Activated naive CD8-positive, alpha-beta T cell treated with anti-CD3 and anti-CD28 coated beads, Interleukin-2, amount 50 U/mL, for 16 hours (primary cell): ENCODE measurements at regions not wholly inside any gene's neighbourhood (a gene's known extent, or its start where the extent isn't known, plus 50 kb on each side); places are given as distances from the start of the nearest gene placed in this dataset.
"Not testable (repeated sequence)": the region's sequence is repeated elsewhere in the genome, so short reads cannot be mapped to it uniquely, and the experiment has no call there.

Experiments
- DNase-seq: peaks from one replicate; pipeline ENCODE4 v3.0.0-alpha.2; 2020; ENCODE audit warnings: low read depth, low spot score

DNA sequence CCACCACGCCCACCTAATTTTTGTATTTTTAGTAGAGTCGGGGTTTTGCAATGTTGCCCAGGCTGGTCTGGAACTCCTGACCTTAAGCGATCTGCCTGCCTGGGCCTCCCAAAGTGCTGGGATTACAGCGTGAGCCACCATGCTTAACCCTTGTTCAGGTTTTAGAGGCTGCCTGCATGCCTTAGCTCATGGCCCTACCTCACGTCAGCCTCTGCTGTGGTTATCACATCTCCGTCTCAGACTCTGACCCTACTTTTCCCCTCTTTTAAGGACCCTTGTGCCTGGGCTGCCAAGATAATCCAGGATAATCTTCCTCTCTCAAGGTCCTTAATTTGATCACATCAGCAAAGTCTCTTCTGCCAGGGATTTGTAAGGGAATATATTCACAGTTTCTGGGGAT, 98.2 kb upstream of the PMAIP1 start:
- no peak for DNase-seq

DNA sequence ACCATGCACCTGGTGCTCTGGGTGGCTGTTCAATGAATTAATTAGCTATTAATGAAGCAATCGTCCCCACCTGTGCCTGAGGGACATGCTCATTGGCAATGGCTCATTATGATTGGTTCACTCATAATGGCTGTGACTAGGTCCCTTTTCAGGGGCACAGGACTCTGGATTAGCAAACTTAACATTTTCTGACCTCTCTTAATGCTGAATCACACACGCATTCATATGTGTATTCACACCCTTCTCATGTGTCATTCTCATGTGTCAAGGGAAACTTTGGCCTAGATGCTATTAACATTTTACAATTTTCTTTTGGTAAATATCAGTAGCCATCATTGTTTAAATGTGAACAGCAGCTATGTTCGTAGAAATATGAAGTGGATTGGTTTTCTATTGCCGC, 98.9 kb upstream of the PMAIP1 start:
- DNase-seq, result no peak

DNA sequence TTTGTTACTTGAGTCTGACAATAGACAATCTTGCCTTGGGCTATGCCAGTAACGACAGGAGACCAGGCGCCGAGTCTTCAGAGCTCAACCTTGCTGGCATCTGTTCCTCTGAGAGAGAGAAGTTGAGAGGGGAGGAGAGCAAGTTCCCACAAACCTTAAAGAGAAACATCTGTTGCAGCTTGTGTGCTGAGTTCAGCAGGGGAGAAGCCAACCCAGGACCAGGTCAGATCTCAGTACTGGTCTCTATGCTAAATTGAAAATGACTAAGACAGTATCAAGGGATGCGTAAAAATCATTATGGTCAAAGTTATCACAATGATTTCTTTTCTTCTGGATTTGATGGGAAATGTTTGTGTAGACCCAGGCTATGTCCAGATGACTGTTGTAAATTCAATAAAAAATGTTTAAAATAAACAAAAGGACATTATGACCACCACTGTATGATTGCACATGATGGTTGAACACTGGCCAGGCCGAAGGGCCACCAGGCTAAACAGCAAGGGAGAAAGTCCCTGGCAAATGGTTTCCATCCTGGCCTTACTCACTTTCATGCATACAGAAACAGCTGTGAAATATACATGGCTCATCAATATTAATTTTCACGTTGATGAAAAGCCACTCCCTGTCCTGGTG, 100.3 kb upstream of the PMAIP1 start:
- DNase-seq, result no peak

DNA sequence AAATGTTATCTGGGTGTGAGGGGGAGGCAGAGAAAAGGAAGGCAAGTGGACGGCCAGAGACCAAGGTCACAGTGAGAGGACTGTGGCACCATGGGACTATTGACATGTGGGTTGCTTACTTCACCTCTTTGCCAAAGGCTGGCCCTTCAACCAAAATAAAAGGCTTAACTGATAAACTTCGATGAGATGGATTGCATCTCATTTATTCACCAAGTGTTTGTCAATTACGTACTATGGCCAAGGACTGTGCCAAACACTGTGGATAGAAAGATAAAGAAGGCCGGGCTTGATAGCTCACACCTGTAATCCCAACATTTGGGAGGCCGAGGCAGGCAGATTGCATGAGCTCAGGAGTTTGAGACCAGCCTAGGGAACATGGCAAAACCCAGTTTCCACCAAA, 98.7 kb upstream of the CCBE1 start:
- no peak for DNase-seq

DNA sequence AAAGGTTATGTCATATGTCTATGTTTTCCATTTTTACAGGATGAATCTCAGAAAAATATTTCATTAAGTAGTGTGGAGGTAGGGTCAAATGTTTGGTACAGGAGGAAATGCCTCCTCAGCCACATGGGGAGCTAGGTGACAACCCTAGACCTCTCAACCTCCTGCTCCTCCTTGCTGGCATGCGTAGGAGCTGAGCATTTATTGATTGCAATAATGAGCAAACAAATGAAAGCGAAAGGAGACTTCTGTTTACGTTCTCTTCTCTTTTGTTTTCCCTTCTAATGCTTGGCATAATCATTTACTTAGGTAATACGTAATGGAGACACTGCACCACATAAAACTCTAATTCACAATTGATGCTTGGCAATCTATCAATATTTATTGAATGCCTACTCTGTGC, 95.1 kb upstream of the CCBE1 start:
- DNase-seq, result no peak

DNA sequence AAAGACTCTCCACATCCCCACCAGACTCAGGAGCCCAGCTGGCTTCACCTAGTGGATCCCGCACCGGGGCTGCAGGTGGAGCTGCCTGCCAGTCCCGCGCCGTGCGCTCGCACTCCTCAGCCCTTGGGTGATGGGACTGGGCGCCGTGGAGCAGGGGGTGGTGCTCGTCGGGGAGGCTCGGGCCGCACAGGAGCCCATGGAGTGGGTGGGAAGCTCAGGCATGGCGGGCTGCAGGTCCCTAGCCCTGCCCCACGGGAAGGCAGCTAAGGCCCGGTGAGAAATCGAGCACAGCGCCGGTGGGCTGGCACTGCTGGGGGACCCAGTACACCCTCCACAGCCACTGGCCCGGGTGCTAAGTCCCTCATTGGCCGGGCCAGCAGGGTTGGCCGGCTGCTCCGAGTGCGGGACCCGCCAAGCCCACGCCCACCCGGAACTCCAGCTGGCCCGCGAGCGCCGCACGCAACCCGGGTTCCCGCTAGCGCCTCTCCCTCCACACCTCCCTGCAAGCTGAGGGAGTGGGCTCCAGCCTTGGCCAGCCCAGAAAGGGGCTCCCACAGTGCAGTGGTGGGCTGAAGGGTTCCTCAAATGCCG, 93.2 kb upstream of the CCBE1 start:
- DNase-seq, result not testable (repeated sequence)

DNA sequence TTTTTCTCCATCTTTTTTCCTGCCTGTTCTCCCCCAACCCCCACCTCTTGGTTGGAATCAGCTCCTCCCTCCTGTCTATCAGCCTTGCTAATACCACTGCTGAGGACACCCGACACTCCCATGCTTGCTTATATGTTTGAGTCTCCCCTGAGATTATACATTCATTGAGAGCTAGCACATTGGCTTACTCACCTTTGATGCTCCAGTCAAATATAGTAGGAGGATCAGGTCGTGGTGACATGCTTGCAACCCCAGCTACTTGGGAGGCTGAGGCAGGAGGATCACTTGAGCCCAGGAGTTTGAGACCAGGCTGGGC, 91.5 kb upstream of the CCBE1 start:
- no peak for DNase-seq

DNA sequence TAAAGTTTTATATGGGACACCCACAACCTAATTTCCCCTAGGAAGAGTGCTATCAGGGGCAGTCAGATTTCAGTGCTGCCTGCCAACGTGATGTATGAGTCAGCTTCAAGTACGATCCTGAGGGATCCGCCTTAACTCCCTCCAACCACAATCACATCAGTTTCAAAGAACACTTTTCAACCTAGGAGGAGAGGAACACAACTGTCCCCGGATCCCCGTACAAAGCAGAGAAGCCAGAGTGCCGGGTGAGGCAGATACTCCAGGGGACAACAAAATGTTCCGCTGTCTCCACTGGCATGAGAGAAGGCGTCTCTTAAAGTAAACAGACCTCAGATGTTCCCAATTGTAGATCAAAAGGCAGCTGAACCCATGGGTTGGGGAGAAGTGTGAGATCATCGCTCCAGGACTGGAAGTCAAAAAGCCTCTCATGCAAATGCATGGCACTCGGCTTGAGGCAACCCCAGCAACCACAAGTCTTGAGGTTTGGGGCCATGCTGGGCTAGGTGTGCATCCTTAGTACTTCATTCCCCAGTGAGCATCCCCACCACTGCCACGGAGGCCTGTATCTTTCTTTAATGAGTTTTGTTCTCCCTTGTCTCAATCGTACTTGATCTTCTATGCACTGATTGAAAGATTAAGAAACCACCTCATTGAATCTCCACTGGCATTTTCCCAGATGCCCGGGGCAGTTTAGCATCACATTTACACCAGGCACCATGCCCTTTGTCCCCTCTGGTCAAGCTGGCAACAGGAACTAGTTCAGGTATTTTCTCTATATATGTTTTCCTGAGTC, 91.0 kb upstream of the CCBE1 start:
- DNase-seq, result no peak

DNA sequence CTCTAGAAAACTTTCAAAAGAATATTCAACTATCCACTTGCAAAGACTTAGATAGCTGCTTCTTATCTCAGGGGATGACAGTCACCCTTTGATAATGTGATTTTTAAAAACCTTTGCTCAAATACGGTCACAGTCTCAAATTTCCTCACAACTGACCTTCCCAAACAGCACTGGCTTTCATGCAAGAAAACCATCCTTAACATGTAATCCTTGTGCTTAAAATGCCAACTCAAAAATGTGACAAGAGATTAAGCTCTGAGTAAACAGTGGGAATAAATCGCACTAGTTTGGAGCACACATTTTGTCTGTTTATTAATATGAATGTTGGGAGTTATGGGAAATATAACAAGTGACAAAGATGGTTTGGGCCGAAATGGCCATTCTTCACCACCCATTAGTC, 87.5 kb upstream of the CCBE1 start:
- DNase-seq, result no peak

DNA sequence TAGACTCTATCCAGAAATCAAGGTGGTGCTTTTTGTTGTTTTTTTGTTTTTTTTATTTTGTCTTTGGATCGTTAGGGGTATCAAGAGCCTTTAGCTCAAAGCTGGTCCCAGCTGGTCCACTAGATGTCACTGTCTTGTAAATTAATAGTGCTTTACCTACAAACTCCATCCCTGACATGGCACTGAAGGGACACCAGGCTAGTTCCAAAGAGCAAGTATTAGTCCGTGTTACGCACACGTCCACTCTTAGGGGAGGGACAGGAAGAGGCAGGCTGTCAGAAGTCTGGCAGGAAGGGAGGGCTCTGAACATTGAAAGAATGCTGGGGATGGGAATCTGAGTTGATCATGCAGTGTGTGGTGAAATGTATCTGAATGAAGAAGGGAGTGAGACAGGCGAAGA, 85.9 kb upstream of the CCBE1 start:
- no peak for DNase-seq

DNA sequence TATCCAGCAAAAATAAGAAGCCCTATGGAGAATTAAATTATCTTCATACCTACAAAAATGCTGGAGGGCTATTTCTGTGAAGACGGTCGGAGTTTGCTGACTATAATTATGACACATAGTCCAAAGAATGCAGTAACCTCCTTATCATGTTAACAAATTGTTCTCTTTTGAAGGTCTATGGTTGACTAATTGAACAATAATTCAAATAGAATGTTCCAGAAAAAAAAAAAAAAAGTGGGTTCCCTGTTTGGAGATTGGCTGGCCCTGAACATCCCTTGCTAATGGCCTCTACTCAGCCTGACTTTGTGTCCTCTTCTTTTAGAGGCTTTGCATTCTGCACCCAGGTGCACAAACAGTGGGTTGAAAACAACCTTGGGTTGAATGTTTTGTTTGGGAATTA, 82.8 kb upstream of the CCBE1 start:
- no peak for DNase-seq

DNA sequence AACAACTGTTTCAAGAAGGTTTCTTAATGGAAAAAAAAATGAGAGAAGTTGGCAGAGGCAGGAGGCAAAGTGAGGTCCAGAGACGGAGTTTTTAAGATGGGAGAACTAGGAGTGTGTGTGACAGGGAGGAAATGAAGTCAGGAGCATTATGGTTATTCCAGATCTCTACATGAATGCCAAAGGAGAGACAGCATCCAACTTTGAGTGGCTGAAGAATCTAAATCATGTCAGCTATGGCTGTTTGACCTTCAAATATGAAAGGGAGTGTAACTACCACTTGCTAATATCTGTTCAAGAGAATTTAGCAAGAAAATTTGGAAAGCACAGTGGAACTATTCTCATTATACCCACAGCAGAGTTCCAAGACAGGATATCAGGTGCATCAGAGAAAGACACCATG, 81.2 kb upstream of the CCBE1 start:
- DNase-seq, result no peak

DNA sequence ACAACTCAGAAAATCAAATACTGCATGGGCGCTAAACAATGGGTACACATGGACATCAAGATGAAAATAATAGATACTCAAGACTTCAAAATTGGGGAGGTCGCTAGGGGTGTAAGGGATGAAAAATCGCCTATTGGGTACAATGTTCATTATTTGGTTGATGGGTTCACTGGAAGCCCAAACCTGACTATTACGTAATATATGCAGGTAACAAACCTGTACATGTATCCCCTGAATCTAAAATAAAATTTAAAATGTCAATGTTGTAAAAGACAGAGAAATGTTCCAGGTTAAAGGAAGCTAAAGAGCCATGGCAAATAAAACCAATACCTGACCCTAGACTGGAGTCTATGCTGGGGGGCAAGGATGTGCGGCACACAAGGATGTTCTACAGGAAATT, 80.4 kb upstream of the CCBE1 start:
- no peak for DNase-seq

DNA sequence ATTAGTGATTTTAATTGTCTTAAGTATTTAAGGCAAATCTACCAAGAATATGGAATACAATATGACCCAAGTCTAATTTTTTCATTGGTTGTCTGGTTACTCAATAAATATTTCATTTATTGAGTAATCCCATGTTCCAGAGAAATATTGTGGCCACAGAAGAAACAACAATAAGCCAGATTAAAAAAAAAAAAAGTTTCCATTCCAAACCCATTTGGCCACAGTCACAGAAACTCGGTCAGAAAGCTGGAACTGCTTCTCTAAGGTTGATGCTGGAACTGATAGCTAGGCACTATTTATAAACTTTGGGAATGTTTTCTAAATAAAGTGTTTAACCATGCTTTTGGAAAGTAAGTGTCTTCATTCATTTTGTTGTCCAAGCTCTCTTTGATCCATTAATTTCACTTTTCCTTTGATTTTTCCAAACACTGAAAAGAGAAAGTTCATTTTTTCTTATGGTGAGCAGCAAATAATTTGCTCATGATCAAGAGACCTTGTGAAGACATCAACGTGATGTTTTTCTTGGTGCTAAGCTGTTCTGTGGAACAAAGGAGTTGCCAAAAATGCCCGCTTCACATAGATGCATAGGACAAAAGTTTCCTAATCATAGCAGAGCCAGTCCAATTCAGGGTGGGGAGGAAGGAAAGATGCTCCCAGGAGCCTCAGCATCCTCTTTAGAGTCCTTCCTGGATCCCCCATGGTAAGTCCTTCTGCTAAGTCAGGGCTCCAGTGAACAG, 72.1 kb upstream of the CCBE1 start:
- no peak for DNase-seq

DNA sequence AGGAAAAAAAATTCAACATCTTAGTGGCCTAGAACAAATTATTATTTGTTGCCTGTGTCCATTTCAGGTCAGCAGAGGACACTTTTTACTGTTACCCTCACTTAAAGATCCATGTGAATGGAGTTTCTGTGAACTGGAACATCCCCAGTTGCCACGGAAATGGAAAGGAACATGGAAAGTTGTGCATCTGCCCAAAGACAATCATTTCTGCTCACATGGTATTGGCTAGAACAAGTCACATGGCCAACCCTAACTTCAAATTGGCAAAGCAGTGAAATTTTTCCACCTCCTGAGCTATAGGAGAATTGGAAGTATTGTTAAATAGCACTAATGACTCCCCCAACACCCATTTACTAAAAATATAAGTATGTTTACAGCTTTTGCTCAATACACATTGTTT, 71.2 kb upstream of the CCBE1 start:
- DNase-seq, result no peak

DNA sequence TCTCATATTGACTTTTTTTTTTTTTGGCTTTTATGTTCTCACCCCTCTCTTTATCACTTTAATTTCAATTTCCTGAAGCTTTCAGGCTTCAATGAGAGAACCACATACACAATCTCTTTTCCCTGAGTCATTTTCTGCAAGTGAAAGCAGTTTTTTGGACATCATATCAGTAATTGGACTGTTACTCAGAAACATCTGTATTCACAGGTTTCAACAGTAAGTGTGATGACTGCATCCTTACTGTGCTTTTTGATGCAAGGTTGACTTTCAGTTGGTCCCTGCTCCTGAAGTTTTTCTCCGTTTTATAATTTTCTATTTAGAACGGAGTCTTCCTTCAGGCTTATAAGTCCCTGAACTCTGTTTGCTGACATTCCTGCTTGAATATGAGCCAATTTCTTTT, 70.5 kb upstream of the CCBE1 start:
- no peak for DNase-seq

DNA sequence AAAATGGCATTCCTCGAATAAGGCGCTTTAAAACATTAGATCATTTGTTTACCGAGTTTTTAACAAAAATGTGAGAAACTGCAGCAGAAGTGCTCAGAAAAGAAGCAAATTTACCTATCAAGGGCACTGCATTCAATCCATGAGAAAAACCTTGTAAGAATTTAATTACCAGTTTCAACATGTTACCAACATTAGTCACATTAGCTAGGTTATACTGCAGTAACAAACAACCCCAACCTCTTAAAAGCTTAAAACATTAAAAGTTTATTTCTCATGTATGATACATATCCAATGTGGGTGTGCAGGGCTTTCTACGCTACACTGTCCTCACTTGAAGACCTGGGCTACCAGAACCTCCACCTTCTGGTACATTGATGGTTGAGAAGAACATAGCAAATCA, 68.1 kb upstream of the CCBE1 start:
- no peak for DNase-seq

DNA sequence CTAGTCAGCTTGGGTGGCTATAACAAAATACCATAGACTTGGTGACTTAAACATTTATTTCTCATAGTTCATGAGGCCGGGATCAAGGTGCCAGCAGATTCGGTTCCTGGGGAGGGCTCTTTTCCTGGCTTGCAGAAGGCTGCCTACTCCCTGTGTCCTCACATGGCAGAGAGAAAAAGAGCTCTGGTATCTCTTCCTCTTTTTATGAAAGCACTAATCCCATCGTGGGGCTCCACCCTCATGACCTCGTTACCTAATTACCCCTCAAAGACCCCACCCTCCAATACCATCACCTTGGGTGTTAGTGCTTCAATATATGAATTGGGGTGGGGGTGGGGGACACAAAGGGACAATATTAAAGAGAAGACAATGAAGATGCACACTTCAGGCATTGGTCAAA, 67.1 kb upstream of the CCBE1 start:
- DNase-seq, result no peak

DNA sequence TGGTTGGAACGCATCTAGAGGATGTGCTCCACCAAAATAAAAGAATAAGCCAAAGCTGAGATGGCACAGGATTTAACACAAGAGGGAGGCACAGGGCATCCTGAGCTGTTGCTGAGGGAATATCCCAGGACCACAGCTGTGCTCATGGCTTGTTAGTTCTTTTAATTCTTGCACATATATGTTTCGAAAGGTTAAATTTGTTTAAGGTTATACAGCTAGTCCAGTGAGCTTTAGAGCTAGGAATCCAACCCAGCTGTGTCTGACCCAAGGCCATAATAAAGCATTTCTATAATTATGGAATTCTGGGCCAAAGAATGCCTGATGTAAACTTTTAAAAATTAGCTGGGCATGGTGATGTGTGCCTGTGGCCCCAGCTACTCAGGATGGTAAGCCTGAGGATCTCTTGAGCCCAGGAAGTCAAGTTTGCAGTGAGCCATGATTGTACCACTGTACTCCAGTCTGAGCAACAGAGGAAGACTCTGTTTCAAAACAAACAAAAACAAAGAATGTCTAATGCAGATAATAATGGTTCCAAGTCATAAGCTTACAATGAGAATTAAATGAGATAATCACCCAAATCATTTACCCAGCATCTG, 66.4 kb upstream of the CCBE1 start:
- DNase-seq, result no peak

DNA sequence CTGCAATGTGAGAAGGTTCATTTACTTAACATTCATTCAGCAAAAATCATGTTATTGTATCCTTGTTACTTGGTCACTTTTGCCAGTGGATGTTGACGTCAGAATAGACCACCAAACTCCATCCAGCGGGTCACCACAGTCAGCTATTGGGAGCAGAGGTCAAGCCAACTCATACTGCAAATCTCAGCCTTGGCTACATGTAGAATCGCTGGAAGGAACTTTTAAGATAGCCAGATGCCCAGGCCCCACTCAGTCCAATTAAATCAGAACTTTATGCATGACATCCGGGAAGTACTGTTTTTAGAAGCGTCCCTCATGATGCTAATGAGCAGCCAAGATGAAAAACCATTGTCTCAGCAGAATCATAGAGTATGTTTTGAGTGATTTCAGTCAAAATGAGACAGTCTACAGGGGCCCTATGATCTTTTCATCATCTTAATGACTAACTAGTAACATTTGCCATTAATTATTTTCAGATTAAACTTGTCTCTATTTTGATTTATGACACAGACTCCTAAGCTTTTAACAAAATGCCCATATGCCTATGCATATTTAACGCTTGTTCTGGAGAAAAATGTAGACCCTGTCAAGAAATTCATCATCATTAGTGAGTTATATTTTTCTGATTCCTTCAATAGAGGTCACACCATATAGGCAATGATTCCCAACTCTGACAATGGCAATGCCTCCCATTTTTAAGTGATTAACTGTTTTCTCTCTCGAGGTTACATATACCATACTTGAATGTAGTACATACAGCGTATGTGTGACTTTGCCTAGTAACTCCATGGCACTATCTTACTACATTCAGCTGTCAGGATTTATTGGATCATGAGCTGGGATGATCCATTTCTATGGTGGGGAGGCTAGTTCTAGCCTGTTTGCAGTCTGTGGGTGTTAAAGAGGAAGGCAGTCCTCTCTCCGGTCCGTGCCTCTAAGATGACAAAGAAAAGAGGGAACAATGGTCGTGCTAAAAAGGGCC, 63.7 kb upstream of the CCBE1 start:
- DNase-seq, result no peak

DNA sequence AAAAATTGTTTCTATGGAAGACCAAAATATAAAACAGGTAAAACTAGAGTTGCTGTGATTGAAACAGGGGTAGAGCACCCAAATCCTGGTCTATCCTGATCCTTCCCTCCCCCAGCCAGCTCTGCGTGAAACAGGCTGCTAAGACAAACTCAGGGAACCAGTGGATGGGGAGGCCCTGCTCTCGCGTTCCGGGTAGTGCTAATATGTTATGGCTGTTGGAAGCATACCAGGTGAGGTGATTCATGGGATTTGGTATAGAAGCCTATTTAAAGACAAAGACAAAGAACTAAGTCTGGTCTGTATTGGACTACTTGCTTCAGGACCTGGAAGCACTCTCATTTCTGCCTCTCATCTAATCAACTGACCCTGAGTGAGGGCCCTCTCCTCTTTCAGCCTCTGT, 63.0 kb upstream of the CCBE1 start:
- DNase-seq, result no peak
